ENCODE measurements at regions not wholly inside any gene's neighbourhood (a gene's known extent, or its start where the extent isn't known, plus 50 kb on each side); places are given as distances from the start of the nearest gene placed in this dataset.
"Not testable (repeated sequence)": the region's sequence is repeated elsewhere in the genome, so short reads cannot be mapped to it uniquely, and the experiment has no call there.

- DNase-seq: no peak
Measured at GRCh38 chr2:65605058-65605742, 172.8 kb upstream of the SPRED2 start.

GRCh38 chr2:65604246-65604645 is 171.8 kb upstream of the SPRED2 start:
- no peak for DNase-seq

- no peak for DNase-seq
Measured at GRCh38 chr2:65602603-65603235, 170.3 kb upstream of the SPRED2 start.

DNA sequence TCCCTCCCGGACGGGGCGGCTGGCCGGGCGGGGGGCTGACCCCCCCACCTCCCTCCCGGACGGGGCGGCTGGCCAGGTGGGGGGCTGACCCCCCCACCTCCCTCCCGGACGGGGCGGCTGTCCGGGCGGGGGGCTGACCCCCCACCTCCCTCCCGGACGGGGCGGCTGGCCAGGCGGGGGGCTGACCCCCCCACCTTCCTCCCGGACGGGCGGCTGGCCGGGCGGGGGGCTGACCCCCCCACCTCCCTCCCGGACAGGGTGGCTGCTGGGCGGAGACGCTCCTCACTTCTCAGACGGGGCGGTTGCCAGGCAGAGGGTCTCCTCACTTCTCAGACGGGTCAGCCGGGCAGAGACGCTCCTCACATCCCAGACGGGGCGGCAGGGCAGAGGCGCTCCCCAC is 168.5 kb upstream of the SPRED2 start:
- DNase-seq: not testable (repeated sequence)

GRCh38 chr2:65600351-65600750 is 168.0 kb upstream of the SPRED2 start:
- not testable (repeated sequence) for DNase-seq

DNA sequence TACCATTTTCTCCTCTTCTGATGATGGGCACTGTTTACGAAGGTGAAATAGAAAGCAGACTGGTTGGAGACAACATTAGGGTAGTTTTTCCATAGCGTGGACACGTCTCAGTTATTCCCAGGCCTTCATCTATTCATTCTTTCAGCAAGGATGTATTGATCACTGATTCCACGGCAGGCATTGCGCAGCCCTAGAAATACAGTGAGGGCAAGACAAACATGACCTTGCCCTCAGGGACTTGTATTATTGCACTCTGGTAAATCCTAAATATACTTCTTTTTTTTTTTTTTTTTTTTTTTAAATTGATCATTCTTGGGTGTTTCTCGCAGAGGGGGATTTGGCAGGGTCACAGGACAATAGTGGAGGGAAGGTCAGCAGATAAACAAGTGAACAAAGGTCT is 167.3 kb upstream of the SPRED2 start:
- DNase-seq: no peak

DNA sequence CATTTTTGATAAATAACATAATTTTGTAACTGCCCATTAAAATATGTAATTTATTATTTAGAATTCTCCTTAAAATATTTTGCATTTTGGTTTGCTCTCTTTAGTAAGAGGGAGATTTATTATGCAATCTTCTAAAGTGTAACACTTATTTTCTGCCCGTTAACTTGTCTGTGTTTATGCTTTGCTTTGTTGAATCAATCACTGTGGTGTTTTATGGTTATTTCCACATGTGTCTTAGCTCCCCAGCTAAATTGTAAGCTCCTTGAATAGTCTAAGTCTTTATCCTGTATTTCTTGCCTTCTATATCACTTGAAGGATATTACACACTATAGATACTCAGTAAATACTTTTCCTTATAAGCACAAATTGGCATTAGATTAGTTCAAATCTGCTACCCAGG is 166.6 kb upstream of the SPRED2 start:
- no peak for DNase-seq

GRCh38 chr2:65598264-65598663 is 165.9 kb upstream of the SPRED2 start:
- DNase-seq: no peak

- DNase-seq: no peak
Measured at GRCh38 chr2:65595630-65596029, 163.2 kb upstream of the SPRED2 start.

DNA sequence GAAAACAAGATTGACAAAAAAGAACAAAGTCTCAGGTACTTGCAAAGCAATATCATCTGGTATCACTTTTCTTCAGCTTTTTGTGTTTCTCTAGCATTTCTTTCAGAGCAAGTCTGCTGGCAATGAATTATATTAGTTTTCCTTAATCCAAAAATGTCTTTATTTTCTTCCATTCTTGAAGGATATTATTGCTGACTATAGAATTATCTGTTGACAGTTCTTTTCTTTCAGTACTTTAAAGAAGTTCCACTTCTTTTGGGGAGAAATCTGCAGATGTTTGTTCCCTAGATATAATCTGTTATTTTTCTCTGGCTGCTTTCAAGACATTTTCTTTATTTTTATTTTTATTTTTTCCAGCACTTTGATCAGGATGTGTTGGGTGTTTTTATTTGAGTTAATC is 161.8 kb upstream of the SPRED2 start:
- DNase-seq: no peak

DNA sequence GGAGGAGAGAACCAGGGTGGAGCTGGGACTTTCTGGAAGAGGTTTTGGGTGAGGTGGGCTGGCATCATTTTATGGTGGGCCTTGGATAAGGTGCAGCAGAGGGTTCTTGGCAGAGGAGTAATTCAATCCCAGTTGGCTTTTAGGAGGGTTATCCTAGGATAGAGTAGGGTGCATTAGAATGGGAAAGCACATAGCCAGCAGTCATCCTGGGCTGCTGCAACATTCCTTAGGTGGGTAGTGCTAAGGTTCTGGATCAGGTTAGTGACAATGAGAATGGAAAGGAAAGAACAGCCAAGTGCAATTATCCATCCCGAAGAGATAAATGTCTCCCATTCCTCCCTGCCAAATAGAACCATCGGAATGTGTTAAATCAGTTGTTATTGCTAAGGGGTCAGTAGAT is 157.3 kb upstream of the SPRED2 start:
- no peak for DNase-seq

GRCh38 chr2:65587779-65588178 is 155.4 kb upstream of the SPRED2 start:
- no peak for DNase-seq

DNA sequence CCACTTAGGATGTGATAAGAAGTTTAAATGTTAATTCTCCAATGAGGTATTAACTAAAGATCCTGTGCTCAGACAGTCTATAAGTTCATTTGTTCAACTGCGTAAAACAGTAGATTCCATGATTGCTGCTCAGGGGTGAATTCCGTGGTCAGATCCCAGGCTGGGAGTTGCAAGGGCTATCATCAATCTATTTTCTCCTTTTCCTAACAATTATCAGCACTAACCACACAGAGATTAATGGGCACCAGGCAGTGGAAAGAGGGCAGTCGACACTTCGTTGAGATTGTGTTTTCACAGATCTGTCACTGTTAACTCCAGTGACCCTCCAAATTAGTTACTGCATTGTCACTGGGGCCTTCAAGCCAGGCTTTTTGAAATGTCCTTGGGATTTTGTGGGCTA is 154.1 kb upstream of the SPRED2 start:
- DNase-seq: no peak

DNA sequence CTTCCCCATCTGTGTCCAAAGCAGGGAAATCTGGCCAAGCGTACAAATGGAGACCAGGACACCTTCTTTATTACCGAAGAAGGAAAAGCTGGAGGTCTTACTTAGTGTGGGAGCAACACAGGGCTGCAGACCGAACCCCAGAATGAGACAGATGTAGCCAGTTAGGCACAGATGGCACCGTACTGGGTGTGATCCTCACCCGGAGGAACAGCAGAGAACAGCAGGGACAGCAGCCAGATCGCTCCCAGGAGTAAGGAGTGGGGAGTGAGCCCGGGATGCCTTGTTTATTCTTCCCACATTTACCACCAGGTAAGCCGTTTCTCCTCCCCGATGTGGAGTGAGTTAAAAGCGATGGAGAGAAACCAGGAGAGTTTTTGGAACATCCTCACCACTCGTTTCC is 150.7 kb upstream of the SPRED2 start:
- no peak for DNase-seq

DNA sequence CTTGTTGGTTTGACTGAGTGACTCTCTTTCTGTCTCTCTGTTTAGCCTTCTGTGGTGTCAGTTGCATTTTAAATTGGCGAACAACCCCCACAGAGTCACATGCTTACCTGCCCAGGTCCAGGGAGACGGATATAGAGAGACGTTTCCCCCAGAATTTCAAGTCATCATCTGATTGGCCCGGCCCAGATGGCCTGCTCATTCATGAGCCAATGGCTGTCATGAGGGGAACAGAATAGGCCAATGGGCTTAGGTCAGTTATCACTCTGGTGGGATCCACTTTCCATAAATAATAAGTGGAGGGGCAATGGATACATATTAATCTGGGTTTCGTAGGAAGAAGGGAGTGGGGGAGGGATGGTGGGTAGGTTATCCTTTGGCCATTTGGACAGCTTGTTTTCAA is 150.0 kb upstream of the SPRED2 start:
- no peak for DNase-seq

- DNase-seq: no peak
Measured at GRCh38 chr2:65580824-65581223, 148.4 kb upstream of the SPRED2 start.

- DNase-seq: no peak
Measured at GRCh38 chr2:65579506-65580235, 147.3 kb upstream of the SPRED2 start.

- no peak for DNase-seq
Measured at GRCh38 chr2:65577654-65578053, 145.3 kb upstream of the SPRED2 start.

- DNase-seq: no peak
Measured at GRCh38 chr2:65576861-65577601, 144.6 kb upstream of the SPRED2 start.

- no peak for DNase-seq
Measured at GRCh38 chr2:65576278-65576677, 143.9 kb upstream of the SPRED2 start.

- no peak for DNase-seq
Measured at GRCh38 chr2:65574993-65575392, 142.6 kb upstream of the SPRED2 start.

- not testable (repeated sequence) for DNase-seq
Measured at GRCh38 chr2:65568656-65569440, 136.4 kb upstream of the SPRED2 start.

Measured in left kidney (tissue), 1 donor.